NCI-H446 (cell line): ENCODE measurements at regions not wholly inside any gene's neighbourhood (a gene's known extent, or its start where the extent isn't known, plus 50 kb on each side); places are given as distances from the start of the nearest gene placed in this dataset.

Source experiments
- DNase-seq, 2 experiments: peaks; one replicate each; lab custom pipeline; 2025; lab: John Stamatoyannopoulos, UW

GRCh38 chr18:61948846-61949438 lies 56.1 kb upstream of the RNF152 start:
- DNase-seq, result no peak

- no peak for DNase-seq
Observed at GRCh38 chr18:61948281-61948741, 55.5 kb upstream of the RNF152 start.

- no peak for DNase-seq
Observed at GRCh38 chr18:61946449-61946848, 53.6 kb upstream of the RNF152 start.

GRCh38 chr18:61943175-61943964 lies 50.6 kb upstream of the RNF152 start:
- DNase-seq, result no peak
